Gastrocnemius medialis (tissue), 4 donors: ENCODE measurements at regions not wholly inside any gene's neighbourhood (a gene's known extent, or its start where the extent isn't known, plus 50 kb on each side); places are given as distances from the start of the nearest gene placed in this dataset.

ENCODE experiments used
- ATAC-seq, 2 donors: fragments of 150-250 bp; one replicate each; pipeline ENCODE4 v1.9.1; 2016
- DNase-seq, 2 donors: peaks; one replicate each; pipeline ENCODE4 v3.0.0-alpha.2; 2019
- H3K27ac ChIP-seq, 4 donors: fragments of 200-600 bp; sonication (generic); 1 replicate in 1 of 4; 2 replicates in 3 of 4; pipeline ENCODE4 v1.5.1; 2016 to 2018; ENCODE audit warnings: mild to moderate bottlenecking in 2 of 4, moderate library complexity in 1 of 4
- H3K27me3 ChIP-seq, 3 donors: fragments of 200-600 bp; sonication (generic) in 2 of 3; 1 replicate in 1 of 3; 2 replicates in 2 of 3; pipeline versions ENCODE4 v1.5.1 to v1.6.0; 2016 to 2019; ENCODE audit warnings: mild to moderate bottlenecking in 1 of 3, moderate library complexity in 1 of 3
- H3K36me3 ChIP-seq, 2 donors: fragments of 200-600 bp; sonication (generic) in 1 of 2; one replicate each; pipeline ENCODE4 v1.5.1; 2017 to 2018
- H3K4me1 ChIP-seq, 2 donors: fragments of 200-600 bp; sonication (generic) in 1 of 2; one replicate each; pipeline ENCODE4 v1.5.1; 2016 to 2017; ENCODE audit warnings: mild to moderate bottlenecking in 2 of 2
- H3K4me3 ChIP-seq, 4 donors: fragments of 200-600 bp; sonication (generic) in 3 of 4; 1 replicate in 1 of 4; 2 replicates in 3 of 4; pipeline ENCODE4 v1.5.1; 2016 to 2019; ENCODE audit warnings: mild to moderate bottlenecking in 2 of 4
- H3K9me3 ChIP-seq, 3 donors: fragments of 200-600 bp; sonication (generic) in 2 of 3; 1 replicate in 1 of 3; 2 replicates in 2 of 3; pipeline ENCODE4 v1.5.1; 2016 to 2019
- POLR2A ChIP-seq, 2 donors: fragments of 450-650 bp; IDR thresholded peaks; one replicate each; pipeline ENCODE4 v1.6.1; 2017; ENCODE audit warnings: antibody characterized with exemption in 2 of 2, mild to moderate bottlenecking in 2 of 2, moderate library complexity in 2 of 2
- in situ Hi-C, 4 donors: fragments of 200-750 bp; cut with MboI; loops; one replicate each; pipeline versions ENCODE4 v1.15.0 to v1.8.0; 2017; ENCODE audit warnings: low sequenced_read_pairs in 4 of 4
- intact Hi-C: fragments of 100-400 bp; cut with DNase I; formaldehyde crosslinking; loops from one replicate; pipeline ENCODE4 v1.15.1; 2023; ENCODE audit warnings: low total_unique reads
- TF ChIP-seq, protein P1 (sequence below), 5 experiments: fragments of 450-650 bp in 3 of 5; fragments of 200-600 bp in 2 of 5; sonication (generic) in 2 of 5; IDR thresholded peaks in 4 of 5; conservative IDR thresholded peaks in 1 of 5; 1 replicate in 4 of 5; 2 replicates in 1 of 5; pipeline ENCODE4 v1.5.1; 2016 to 2019; ENCODE audit warnings: antibody characterized with exemption in 5 of 5, mild to moderate bottlenecking in 3 of 5, moderate library complexity in 3 of 5

- in situ Hi-C loops (no loop called here), intact Hi-C loops (no loop called here)
- H3K4me1 ChIP-seq, result no peaks in the 10 kb centered on the region
- no peak for ATAC-seq
- no peak overlapping the region for H3K27ac ChIP-seq
- H3K4me3 ChIP-seq, result no peak overlapping the region
- TF ChIP-seq, protein P1, sequence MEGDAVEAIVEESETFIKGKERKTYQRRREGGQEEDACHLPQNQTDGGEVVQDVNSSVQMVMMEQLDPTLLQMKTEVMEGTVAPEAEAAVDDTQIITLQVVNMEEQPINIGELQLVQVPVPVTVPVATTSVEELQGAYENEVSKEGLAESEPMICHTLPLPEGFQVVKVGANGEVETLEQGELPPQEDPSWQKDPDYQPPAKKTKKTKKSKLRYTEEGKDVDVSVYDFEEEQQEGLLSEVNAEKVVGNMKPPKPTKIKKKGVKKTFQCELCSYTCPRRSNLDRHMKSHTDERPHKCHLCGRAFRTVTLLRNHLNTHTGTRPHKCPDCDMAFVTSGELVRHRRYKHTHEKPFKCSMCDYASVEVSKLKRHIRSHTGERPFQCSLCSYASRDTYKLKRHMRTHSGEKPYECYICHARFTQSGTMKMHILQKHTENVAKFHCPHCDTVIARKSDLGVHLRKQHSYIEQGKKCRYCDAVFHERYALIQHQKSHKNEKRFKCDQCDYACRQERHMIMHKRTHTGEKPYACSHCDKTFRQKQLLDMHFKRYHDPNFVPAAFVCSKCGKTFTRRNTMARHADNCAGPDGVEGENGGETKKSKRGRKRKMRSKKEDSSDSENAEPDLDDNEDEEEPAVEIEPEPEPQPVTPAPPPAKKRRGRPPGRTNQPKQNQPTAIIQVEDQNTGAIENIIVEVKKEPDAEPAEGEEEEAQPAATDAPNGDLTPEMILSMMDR (IDR thresholded peaks at IDR 0.05 in 4 of 5, conservative IDR thresholded peaks at IDR 0.05 in 1 of 5), result no peak
- TF ChIP-seq POLR2A (IDR thresholded peaks at IDR 0.05), result no peak
- H3K9me3 ChIP-seq, result no peaks in the 10 kb centered on the region
- no peak for DNase-seq
- no peaks in the 10 kb centered on the region for H3K36me3 ChIP-seq
- H3K27me3 ChIP-seq, result peaks cover 0 to 12% (median 12%) of the 10 kb centered on the region in 3 donors
Measured at GRCh38 chr13:94959626-94960025, 247.3 kb upstream of the SOX21 start.

- intact Hi-C loops, result no loop called here
- Histone ChIP-seq H3K9me3 (no peaks in the 10 kb centered on the region), H3K4me1 (no peaks in the 10 kb centered on the region), H3K4me3 (no peak overlapping the region), H3K27me3 (peaks cover 0 to 11% (median 2%) of the 10 kb centered on the region in 3 donors), H3K36me3 (no peaks in the 10 kb centered on the region), H3K27ac (no peak overlapping the region)
- ATAC-seq (no peak), DNase-seq (no peak)
- TF ChIP-seq POLR2A (IDR thresholded peaks at IDR 0.05), result no peak
- TF ChIP-seq, protein P1 (IDR thresholded peaks at IDR 0.05 in 4 of 5, conservative IDR thresholded peaks at IDR 0.05 in 1 of 5), result no peak
- in situ Hi-C loops, result no loop called here
Measured at GRCh38 chr13:94956417-94957110, 244.2 kb upstream of the SOX21 start.

DNA sequence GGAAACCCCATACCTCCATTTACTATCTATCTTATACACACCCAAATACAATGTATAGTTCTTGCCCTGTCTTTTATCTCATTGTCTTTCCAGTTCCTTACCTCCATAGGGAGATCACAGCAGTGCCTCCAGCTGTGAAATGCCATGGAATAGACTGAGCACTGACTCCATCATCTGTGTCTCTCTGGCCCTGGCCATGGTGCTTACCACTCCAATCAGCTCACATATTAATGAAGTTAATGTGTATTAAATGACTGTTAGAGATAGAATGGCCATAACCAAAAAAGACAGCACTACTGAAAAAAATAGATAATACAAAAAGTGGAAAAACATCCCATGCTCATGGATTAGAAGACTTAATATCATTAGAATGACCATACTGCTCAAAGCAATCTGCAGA, 240.4 kb upstream of the SOX21 start:
- no peak for DNase-seq
- TF ChIP-seq, protein P1 (IDR thresholded peaks at IDR 0.05 in 4 of 5, conservative IDR thresholded peaks at IDR 0.05 in 1 of 5), result no peak
- TF ChIP-seq POLR2A (IDR thresholded peaks at IDR 0.05), result no peak
- H3K4me1 ChIP-seq, result no peaks in the 10 kb centered on the region
- ATAC-seq, result no peak
- H3K36me3 ChIP-seq, result no peaks in the 10 kb centered on the region
- intact Hi-C loops (no loop called here), in situ Hi-C loops (no loop called here)
- no peaks in the 10 kb centered on the region for H3K9me3 ChIP-seq
- H3K27ac ChIP-seq, result no peak overlapping the region
- no peak overlapping the region for H3K4me3 ChIP-seq
- H3K27me3 ChIP-seq, result no peaks in the 10 kb centered on the region

DNA sequence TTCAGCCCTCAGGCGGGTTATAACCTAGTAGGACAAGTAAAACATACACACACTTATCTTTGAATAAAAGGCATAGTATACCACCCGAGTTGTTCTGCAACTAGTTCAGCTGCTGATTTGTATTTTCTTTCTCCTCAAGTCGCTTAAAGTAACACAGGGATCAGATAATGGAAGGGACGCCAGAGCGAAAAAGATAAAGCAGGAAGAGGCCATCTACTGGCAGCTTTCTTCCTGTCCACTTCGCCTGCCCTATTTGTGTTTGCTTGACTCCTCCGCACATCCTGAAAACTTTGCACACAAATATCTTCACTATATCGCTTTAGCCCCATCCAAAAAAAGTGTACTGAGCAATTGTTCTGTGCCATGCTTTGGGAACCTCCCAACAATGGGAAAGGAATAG, 238.0 kb upstream of the SOX21 start:
- no peak for ATAC-seq
- Histone ChIP-seq H3K27ac (no peak overlapping the region), H3K9me3 (no peaks in the 10 kb centered on the region), H3K4me3 (no peak overlapping the region), H3K36me3 (no peaks in the 10 kb centered on the region), H3K4me1 (no peaks in the 10 kb centered on the region), H3K27me3 (no peaks in the 10 kb centered on the region)
- no peak for TF ChIP-seq POLR2A (IDR thresholded peaks at IDR 0.05)
- TF ChIP-seq, protein P1 (IDR thresholded peaks at IDR 0.05 in 4 of 5, conservative IDR thresholded peaks at IDR 0.05 in 1 of 5), result no peak
- intact Hi-C loops, result no loop called here
- DNase-seq, result no peak
- in situ Hi-C loops, result no loop called here

GRCh38 chr13:94947965-94948371, 235.6 kb upstream of the SOX21 start:
- in situ Hi-C loops, result no loop called here
- H3K4me3 ChIP-seq, result no peak overlapping the region
- no peak for ATAC-seq
- DNase-seq, result no peak
- H3K27ac ChIP-seq, result no peak overlapping the region
- intact Hi-C loops, result no loop called here
- H3K4me1 ChIP-seq, result no peaks in the 10 kb centered on the region
- no peaks in the 10 kb centered on the region for H3K9me3 ChIP-seq
- H3K27me3 ChIP-seq, result no peaks in the 10 kb centered on the region
- no peaks in the 10 kb centered on the region for H3K36me3 ChIP-seq
- TF ChIP-seq, protein P1 (IDR thresholded peaks at IDR 0.05 in 4 of 5, conservative IDR thresholded peaks at IDR 0.05 in 1 of 5), result no peak
- no peak for TF ChIP-seq POLR2A (IDR thresholded peaks at IDR 0.05)
